Fibroblast of lung (primary cell): ENCODE measurements at regions not wholly inside any gene's neighbourhood (a gene's known extent, or its start where the extent isn't known, plus 50 kb on each side); places are given as distances from the start of the nearest gene placed in this dataset.
A peak's percentile ranks its signal among the peaks of the same experiment; 100 is the strongest.

Source experiments
- DNase-seq, 2 donors: peaks; one replicate each; pipeline versions ENCODE4 v3.0.0 to v3.0.0-alpha.2; 2010; ENCODE audit warnings: low read depth in 2 of 2
- H2AFZ ChIP-seq: 2 replicates; pipeline ENCODE4 v1.5.1; 2012; ENCODE audit warnings: low read length, control low read depth, inconsistent platforms
- H3K27ac ChIP-seq: 2 replicates; pipeline ENCODE4 v1.5.1; 2011; ENCODE audit warnings: low read length, control low read depth; ENCODE audit not compliant: insufficient read depth
- H3K27me3 ChIP-seq: 2 replicates; pipeline ENCODE4 v1.5.1; 2011; ENCODE audit warnings: mild to moderate bottlenecking, low read length; ENCODE audit not compliant: control insufficient read depth, insufficient read depth
- H3K36me3 ChIP-seq: 2 replicates; pipeline ENCODE4 v1.5.1; 2011; ENCODE audit warnings: low read length; ENCODE audit not compliant: control insufficient read depth, insufficient read depth
- H3K4me1 ChIP-seq: 2 replicates; pipeline ENCODE4 v1.5.1; 2011; ENCODE audit warnings: low read length; ENCODE audit not compliant: control insufficient read depth, insufficient read depth; ENCODE audit errors: extremely low read depth
- H3K4me2 ChIP-seq: 2 replicates; pipeline ENCODE4 v1.5.1; 2011; ENCODE audit warnings: low read length, control low read depth; ENCODE audit not compliant: insufficient read depth; ENCODE audit errors: extremely low read depth
- H3K4me3 ChIP-seq, 4 experiments: fragments of 200-600 bp in 1 of 4; sonication (generic) in 1 of 4; replicated peaks in 1 of 4; 2 replicates each; pipeline ENCODE4 v1.5.1; 2011 to 2016; ENCODE audit warnings: low read length in 4 of 4, low read depth in 3 of 4, mild to moderate bottlenecking in 3 of 4, control low read depth in 2 of 4, inconsistent platforms in 1 of 4, mixed read lengths in 1 of 4; ENCODE audit not compliant: insufficient read depth in 1 of 4; ENCODE audit errors: control extremely low read depth in 1 of 4
- H3K79me2 ChIP-seq: 2 replicates; pipeline ENCODE4 v1.5.1; 2012; ENCODE audit warnings: mild to moderate bottlenecking, low read length, inconsistent platforms; ENCODE audit not compliant: control insufficient read depth, insufficient read depth
- H3K9ac ChIP-seq: 2 replicates; pipeline ENCODE4 v1.5.1; 2011; ENCODE audit warnings: mild to moderate bottlenecking, low read length, control low read depth; ENCODE audit not compliant: insufficient read depth
- H3K9me3 ChIP-seq: 2 replicates; pipeline ENCODE4 v1.5.1; 2012; ENCODE audit warnings: low read depth, low read length; ENCODE audit not compliant: control insufficient read depth, insufficient read depth
- H4K20me1 ChIP-seq: 2 replicates; pipeline ENCODE4 v1.5.1; 2011; ENCODE audit warnings: low read length; ENCODE audit not compliant: control insufficient read depth, insufficient read depth; ENCODE audit errors: extremely low read depth
- EZH2 ChIP-seq: IDR thresholded peaks from 2 replicates; pipeline ENCODE4 v1.5.1; 2012; ENCODE audit warnings: low read length, control low read depth, mild to moderate bottlenecking; ENCODE audit errors: missing control alignments
- TF ChIP-seq, protein P1 (sequence below), 2 donors: IDR thresholded peaks in 1 of 2; conservative IDR thresholded peaks in 1 of 2; 1 replicate in 1 of 2; 2 replicates in 1 of 2; pipeline ENCODE4 v1.5.1; 2011 to 2012; ENCODE audit warnings: low read length in 2 of 2, control low read depth in 1 of 2, inconsistent platforms in 1 of 2, low read depth in 1 of 2, mild to moderate bottlenecking in 1 of 2

DNA sequence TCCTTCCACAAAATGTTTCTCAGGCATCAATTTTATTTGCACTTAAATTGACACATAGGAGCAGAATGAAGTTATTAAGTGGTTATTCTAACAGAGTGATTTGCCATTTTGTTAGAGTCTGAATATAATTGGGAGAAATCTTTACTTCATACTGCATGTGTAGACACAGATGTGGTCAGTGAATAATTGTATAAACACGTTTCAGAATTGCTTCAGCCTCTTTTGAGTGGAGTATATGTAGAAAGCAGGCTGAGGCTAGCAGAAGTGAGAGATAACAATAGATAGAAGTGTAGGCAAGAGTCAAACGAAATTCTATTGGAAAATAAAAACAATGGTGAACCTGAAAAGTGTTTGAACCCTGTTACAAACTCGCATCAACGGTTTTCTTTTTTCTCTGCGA is 270.7 kb downstream of the TMEM167A start:
- Histone ChIP-seq H3K9me3 (no peaks in the 10 kb centered on the region), H4K20me1 (no peaks in the 10 kb centered on the region), H3K79me2 (no peaks in the 10 kb centered on the region), H3K27me3 (no peaks in the 10 kb centered on the region), H3K4me1 (no peaks in the 10 kb centered on the region), H3K27ac (no peak overlapping the region), H3K4me3 (no peak overlapping the region), H3K4me2 (no peak overlapping the region), H3K9ac (no peak overlapping the region), H3K36me3 (no peaks in the 10 kb centered on the region), H2AFZ (no peak overlapping the region)
- peak; percentile 55 to 61 for DNase-seq
- TF ChIP-seq EZH2 = no peak
- TF ChIP-seq, protein P1, sequence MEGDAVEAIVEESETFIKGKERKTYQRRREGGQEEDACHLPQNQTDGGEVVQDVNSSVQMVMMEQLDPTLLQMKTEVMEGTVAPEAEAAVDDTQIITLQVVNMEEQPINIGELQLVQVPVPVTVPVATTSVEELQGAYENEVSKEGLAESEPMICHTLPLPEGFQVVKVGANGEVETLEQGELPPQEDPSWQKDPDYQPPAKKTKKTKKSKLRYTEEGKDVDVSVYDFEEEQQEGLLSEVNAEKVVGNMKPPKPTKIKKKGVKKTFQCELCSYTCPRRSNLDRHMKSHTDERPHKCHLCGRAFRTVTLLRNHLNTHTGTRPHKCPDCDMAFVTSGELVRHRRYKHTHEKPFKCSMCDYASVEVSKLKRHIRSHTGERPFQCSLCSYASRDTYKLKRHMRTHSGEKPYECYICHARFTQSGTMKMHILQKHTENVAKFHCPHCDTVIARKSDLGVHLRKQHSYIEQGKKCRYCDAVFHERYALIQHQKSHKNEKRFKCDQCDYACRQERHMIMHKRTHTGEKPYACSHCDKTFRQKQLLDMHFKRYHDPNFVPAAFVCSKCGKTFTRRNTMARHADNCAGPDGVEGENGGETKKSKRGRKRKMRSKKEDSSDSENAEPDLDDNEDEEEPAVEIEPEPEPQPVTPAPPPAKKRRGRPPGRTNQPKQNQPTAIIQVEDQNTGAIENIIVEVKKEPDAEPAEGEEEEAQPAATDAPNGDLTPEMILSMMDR (conservative IDR thresholded peaks at IDR 0.05 in 1 of 2, IDR thresholded peaks at IDR 0.05 in 1 of 2; ENCODE audit: low read depth in 1 of 2, low read length in 2 of 2) = no peak

DNA sequence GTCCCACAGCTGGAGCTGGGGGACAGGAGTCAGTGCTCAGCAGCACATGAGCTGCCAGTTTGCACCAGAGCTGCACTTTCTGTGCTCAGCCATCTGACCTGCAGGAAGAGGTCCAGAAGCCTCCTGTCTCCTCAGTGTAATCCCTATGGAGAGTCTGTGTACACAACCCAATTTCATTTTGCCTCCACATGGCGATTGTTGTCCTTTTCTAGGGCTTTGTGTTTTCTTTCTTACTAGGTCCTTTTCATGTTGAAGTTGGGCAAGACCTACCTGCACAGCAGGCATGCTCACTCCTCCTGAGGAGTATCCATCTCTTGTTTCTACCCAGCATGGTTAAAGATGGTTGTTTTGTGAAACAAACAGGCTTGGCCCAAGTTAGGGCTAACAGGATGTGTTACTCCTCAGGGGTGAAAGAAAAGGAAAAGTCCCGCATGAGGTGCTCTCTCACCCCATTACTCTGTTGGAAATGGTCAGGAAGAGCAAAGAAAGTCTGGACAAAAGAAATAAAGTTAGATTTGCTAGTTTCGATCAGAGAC is 273.0 kb downstream of the TMEM167A start:
- no peaks in the 10 kb centered on the region for H3K79me2 ChIP-seq
- H3K9ac ChIP-seq = no peak overlapping the region
- H3K4me2 ChIP-seq = no peak overlapping the region
- H3K27me3 ChIP-seq = no peaks in the 10 kb centered on the region
- H3K4me1 ChIP-seq = no peaks in the 10 kb centered on the region
- DNase-seq = no peak
- no peaks in the 10 kb centered on the region for H3K9me3 ChIP-seq
- H3K4me3 ChIP-seq = no peak overlapping the region
- no peak for TF ChIP-seq EZH2
- TF ChIP-seq, protein P1 (conservative IDR thresholded peaks at IDR 0.05 in 1 of 2, IDR thresholded peaks at IDR 0.05 in 1 of 2; ENCODE audit: low read depth in 1 of 2, low read length in 2 of 2) = no peak
- no peak overlapping the region for H2AFZ ChIP-seq
- no peak overlapping the region for H3K27ac ChIP-seq
- no peaks in the 10 kb centered on the region for H3K36me3 ChIP-seq
- H4K20me1 ChIP-seq = no peaks in the 10 kb centered on the region

DNA sequence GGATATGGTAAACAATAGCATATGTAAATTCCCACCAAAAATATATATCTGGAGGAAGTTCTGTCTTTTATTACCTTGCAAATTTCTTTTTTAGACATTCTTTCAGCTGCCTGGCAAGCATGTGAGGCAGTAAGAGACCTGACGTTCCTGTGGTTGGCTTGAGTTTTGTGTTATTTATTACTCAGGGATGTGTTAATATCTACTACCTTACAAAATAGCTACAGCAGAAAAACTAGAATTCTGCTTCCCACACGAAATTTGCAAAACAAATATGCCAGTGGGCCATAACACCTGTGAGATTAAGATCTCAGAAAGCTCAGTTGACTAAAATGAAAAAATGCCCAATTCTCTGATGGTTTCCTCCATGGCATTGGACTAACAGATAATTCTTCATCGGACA is 274.2 kb downstream of the TMEM167A start:
- Histone ChIP-seq H3K79me2 (no peaks in the 10 kb centered on the region), H3K4me1 (no peaks in the 10 kb centered on the region), H3K27ac (no peak overlapping the region), H3K27me3 (no peaks in the 10 kb centered on the region), H3K36me3 (no peaks in the 10 kb centered on the region), H3K4me3 (no peak overlapping the region), H3K9ac (no peak overlapping the region), H3K9me3 (no peaks in the 10 kb centered on the region), H2AFZ (no peak overlapping the region), H3K4me2 (no peak overlapping the region), H4K20me1 (no peaks in the 10 kb centered on the region)
- no peak for DNase-seq
- TF ChIP-seq, protein P1 (conservative IDR thresholded peaks at IDR 0.05 in 1 of 2, IDR thresholded peaks at IDR 0.05 in 1 of 2; ENCODE audit: low read depth in 1 of 2, low read length in 2 of 2) = no peak
- TF ChIP-seq EZH2 = no peak
